ENCODE measurements at regions not wholly inside any gene's neighbourhood (a gene's known extent, or its start where the extent isn't known, plus 50 kb on each side); places are given as distances from the start of the nearest gene placed in this dataset.

GRCh38 chr4:31365006-31365690 lies 645.0 kb downstream of the PCDH7 start:
- no peak for DNase-seq (ENCODE audit: low read depth in 3 of 3)

DNA sequence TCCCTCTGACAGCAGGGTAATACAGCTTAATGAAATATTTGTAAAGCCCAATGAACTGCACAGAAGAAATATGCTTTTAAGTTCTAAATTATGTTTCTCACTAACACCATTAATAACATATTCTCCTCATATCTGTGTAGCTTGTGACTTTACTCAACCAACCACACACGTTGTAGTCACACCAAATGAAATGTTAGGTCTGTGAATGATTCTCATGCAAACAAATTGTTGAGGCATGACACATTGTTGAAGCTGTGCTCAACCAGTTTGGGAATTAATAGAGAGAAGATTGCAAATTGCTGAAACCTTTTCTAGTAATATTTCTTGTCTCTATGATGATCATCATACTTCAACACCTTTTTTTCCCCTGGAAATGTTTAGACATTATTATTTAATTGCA lies 645.9 kb downstream of the PCDH7 start:
- DNase-seq (ENCODE audit: low read depth in 3 of 3): no peak

GRCh38 chr4:31370866-31371465 lies 650.8 kb downstream of the PCDH7 start:
- DNase-seq (ENCODE audit: low read depth in 3 of 3): no peak

DNA sequence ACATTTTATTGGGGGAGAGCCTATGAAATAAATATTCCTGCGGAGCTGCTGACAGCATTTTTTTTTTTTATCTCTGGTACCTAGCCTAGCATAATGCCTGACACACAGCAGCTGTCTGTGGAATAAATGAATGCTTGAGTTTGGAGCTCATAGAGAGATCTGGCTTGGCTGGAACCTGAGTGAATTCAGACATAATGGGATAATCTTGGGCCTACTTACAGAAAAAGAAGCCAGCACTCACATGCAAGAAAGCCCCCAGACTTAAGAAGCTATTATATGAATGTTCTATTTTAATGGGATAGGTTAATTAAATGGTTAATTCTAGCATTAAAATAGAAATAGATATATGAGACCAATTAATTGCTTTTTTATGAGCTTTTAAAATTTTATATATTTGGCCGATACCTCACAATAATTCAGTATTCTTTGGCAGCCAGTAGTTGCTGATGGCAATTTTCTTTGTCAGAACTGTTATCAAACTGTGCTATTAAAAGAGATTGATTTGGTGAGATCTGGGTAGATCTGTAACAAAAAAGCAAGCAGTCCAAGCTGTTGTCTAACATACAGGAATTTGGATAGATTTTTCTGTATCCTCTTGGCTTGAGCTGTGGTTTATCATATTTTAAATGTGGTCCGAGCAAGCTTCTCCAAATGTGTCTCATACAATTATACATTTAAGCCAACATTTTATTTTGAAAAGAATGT lies 654.2 kb downstream of the PCDH7 start:
- DNase-seq (ENCODE audit: low read depth in 3 of 3): no peak

DNA sequence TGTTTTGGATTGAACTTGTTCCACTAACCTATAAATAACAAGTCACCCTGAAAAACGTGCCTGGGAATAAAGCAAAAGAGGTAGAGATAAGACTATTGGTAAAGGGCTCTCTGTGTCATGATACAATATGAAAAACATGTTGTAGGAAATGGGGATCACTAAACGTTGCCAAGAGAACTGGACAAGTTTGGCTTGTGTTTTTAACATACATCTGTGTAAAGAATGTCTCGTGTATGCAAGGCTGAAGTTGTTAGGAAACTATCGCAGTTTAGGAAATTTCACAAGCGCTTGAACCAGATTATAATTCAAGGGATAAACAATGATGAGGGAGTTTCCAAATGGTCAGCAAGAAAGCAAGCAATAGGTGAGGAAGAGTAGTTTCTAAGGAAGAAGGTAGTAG lies 655.8 kb downstream of the PCDH7 start:
- no peak for DNase-seq (ENCODE audit: low read depth in 3 of 3)

GRCh38 chr4:31379364-31379763 lies 659.2 kb downstream of the PCDH7 start:
- no peak for DNase-seq (ENCODE audit: low read depth in 3 of 3)

- no peak for DNase-seq (ENCODE audit: low read depth in 3 of 3)
Measured at GRCh38 chr4:31383767-31384166, 663.6 kb downstream of the PCDH7 start.

- no peak for DNase-seq (ENCODE audit: low read depth in 3 of 3)
Measured at GRCh38 chr4:31390849-31391248, 670.7 kb downstream of the PCDH7 start.

GRCh38 chr4:31391976-31392375 lies 671.8 kb downstream of the PCDH7 start:
- no peak for DNase-seq (ENCODE audit: low read depth in 3 of 3)

DNA sequence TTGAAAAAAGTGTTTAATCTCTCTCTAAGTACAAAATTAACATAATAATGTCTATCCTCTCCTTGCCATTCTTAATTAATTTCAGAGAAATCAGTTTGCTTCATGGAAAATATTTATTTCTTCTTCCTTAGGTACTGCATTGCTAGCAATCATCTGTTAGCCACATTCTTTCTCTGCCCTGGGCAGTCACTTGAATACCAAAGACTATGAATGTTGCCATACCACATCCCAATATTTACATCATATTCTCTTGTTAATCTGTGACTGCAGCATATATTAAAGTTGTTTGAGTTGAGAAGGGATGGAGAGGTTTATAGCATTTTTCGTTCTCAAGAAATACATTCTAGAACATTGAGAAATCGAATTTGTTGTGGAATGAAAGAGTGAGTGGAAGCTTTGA lies 672.8 kb downstream of the PCDH7 start:
- DNase-seq (ENCODE audit: low read depth in 3 of 3): no peak

GRCh38 chr4:31408121-31408520 lies 688.0 kb downstream of the PCDH7 start:
- no peak for DNase-seq (ENCODE audit: low read depth in 3 of 3)

DNA sequence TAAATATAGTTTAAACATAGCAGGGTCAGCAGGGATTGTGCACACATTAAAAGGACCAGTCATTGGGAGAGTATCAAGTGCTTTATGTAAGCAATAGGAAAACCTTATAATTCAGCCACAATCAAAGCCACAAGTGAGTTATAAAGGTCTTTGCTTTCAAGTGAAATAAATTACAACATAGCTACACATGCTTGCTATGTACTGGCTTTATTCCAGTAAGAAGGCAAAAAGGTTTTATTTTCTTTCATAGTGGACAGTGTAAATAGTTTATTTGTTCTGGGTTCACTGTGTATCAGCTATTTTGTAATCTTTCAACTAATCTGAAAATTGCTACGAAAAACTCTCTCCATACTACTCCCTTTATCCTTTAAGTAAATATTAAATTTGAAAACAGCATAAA lies 691.4 kb downstream of the PCDH7 start:
- no peak for DNase-seq (ENCODE audit: low read depth in 3 of 3)

GRCh38 chr4:31415629-31416028 lies 695.5 kb downstream of the PCDH7 start:
- no peak for DNase-seq (ENCODE audit: low read depth in 3 of 3)

DNA sequence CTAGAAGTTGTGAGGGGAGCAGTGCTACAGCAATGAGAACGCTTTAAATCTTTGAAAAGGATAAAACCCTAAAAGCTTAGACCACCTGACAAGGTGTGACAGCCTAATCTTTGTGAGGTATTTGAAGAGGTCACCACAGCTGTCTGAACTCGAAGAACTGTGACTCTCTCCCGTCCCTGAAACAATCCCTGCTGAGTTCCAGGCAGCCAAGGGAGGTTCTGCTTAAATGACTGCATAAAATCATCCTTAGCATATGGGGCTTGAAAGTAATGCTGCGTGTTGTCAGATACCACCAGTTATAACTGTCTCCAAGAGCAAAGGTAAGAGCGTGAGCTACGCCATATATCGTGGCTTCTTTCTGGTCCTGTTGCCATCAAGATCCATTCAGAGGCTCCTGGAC lies 696.3 kb downstream of the PCDH7 start:
- DNase-seq (ENCODE audit: low read depth in 3 of 3): no peak

DNA sequence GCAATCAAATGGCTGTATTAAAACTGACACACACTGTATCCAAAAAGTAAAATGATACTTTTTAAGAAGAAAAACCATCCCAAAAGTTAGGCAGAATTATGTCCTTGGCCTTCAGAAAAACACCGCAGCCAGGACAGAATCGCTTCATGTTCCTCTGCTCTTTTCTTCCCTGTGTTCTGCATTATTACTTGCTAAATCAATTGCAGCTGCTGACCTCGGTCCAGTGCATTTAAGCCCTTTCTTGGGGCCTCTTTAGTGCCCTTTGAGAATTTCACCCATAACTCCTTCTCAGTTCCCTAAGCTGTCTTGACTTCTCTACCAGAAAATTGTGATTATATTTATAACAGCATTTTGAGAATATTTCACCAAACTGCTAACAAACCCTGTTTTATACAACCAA lies 696.9 kb downstream of the PCDH7 start:
- DNase-seq (ENCODE audit: low read depth in 3 of 3): no peak

DNA sequence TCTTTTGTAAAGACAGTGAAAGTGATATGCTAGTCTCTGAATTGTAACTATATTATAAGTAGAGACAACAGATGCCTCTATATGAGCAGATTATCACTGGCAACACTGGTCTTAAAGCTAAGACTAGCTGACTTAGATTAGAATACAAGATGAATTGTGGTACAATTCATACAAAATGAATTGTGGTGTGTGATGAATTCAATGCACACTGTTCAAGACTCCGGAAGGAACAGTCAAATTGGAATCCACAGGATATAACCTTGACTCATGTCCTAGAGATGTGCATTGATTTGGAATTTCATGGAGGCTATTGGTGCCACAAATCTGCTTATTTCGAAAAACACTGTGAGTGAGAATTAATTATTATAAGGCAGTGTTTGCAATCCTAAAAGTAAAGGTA lies 701.8 kb downstream of the PCDH7 start:
- DNase-seq (ENCODE audit: low read depth in 3 of 3): no peak

GRCh38 chr4:31427691-31428090 lies 707.5 kb downstream of the PCDH7 start:
- no peak for DNase-seq (ENCODE audit: low read depth in 3 of 3)

GRCh38 chr4:31442236-31442635 lies 722.1 kb downstream of the PCDH7 start:
- no peak for DNase-seq (ENCODE audit: low read depth in 3 of 3)

GRCh38 chr4:31445526-31445925 lies 725.4 kb downstream of the PCDH7 start:
- DNase-seq (ENCODE audit: low read depth in 3 of 3): no peak

GRCh38 chr4:31455612-31456011 lies 735.4 kb downstream of the PCDH7 start:
- DNase-seq (ENCODE audit: low read depth in 3 of 3): no peak

DNA sequence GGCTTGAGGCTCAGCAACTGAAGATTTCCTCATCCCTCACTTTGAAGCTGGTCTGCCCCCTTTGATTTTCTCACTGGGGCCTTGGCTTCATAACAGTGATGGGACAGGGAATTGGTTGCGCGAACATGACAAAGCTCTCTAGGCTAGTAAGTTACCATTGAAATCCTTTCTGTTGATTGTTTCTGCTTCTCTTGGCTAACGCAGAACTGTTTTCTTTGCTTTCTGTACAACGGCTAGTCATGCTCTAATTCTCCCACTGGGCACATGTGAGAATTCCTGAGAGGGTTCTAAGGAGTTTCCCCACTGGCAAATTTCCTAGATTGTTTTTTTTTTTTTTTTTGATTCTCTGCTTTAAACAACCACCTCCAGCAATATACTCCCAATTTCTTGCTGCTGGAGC lies 738.6 kb downstream of the PCDH7 start:
- no peak for DNase-seq (ENCODE audit: low read depth in 3 of 3)

DNA sequence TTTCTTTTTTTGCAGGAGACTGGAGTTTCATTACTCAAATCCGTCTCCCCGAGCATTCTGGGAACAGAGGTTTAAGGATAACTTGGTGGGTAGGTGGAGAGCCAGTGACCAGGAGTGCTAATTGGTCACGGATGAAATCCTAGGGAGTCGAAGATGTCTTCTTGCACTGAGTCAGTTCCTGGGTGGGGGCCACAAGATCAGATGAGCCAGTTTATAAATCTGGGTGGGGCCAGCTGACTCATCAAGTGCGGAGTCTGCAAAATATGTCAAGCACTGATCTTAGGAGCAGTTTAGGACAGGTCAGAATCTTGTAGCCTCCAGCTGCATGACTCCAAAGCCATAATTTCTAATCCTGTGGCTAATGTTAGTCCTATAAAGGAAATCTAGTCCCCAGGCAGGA lies 741.3 kb downstream of the PCDH7 start:
- DNase-seq (ENCODE audit: low read depth in 3 of 3): no peak

DNA sequence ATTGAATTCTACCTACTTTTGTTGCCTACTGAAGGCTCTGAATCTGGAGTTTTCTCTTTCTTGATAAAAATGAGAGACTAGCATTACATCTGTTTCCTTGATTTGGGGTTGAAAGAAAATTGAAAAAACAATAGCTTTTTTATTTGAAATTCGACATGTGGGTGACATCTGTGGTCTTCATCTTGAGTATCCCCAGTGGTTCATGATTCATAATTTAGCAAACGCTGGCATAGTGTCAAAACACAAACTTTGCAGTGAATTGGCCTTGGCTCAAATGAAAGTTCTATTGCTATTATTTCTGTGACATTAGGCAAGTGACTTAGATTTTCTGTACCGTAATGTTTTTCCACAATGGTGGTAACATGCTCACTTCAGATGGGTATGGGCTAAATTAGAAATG lies 747.6 kb downstream of the PCDH7 start:
- no peak for DNase-seq (ENCODE audit: low read depth in 3 of 3)

All from stimulated activated CD4-positive, alpha-beta T cell treated with anti-CD3 and anti-CD28 coated beads, TNF-alpha, amount 100 ng/mL, for 24 hours (primary cell).